Ascending aorta (tissue), 2 donors: ENCODE measurements at regions not wholly inside any gene's neighbourhood (a gene's known extent, or its start where the extent isn't known, plus 50 kb on each side); places are given as distances from the start of the nearest gene placed in this dataset.
A peak's percentile ranks its signal among the peaks of the same experiment; 100 is the strongest.

ENCODE experiments used
- DNase-seq, 2 donors: peaks; one replicate each; pipeline ENCODE4 v3.0.0-alpha.2; 2019; ENCODE audit warnings: low spot score in 2 of 2
- H3K27ac ChIP-seq, 2 donors: fragments of 200-600 bp; sonication (generic); one replicate each; pipeline ENCODE4 v1.5.1; 2016 to 2017; ENCODE audit warnings: mild to moderate bottlenecking in 1 of 2
- H3K27me3 ChIP-seq: fragments of 200-600 bp; sonication (generic); one replicate; pipeline ENCODE4 v1.5.1; 2017
- H3K36me3 ChIP-seq, 2 donors: fragments of 200-600 bp; sonication (generic); one replicate each; pipeline ENCODE4 v1.5.1; 2016
- H3K4me1 ChIP-seq, 2 donors: fragments of 200-600 bp; sonication (generic); one replicate each; pipeline ENCODE4 v1.5.1; 2016 to 2017; ENCODE audit warnings: mild to moderate bottlenecking in 1 of 2
- H3K4me3 ChIP-seq, 2 donors: fragments of 200-600 bp; sonication (generic); one replicate each; pipeline ENCODE4 v1.5.1; 2016 to 2017; ENCODE audit warnings: mild to moderate bottlenecking in 1 of 2
- H3K9me3 ChIP-seq, 2 donors: fragments of 200-600 bp; sonication (generic); one replicate each; pipeline ENCODE4 v1.5.1; 2016
- intact Hi-C: fragments of 100-400 bp; cut with DNase I; formaldehyde crosslinking; loops from one replicate; pipeline ENCODE4 v1.15.1; 2023
- TF ChIP-seq, protein P1 (sequence below), 3 experiments: fragments of 200-600 bp in 2 of 3; fragments of 450-650 bp in 1 of 3; sonication (generic) in 2 of 3; IDR thresholded peaks; one replicate each; pipeline ENCODE4 v1.5.1; 2016 to 2019; ENCODE audit warnings: antibody characterized with exemption in 3 of 3, mild to moderate bottlenecking in 1 of 3, moderate library complexity in 1 of 3

DNA sequence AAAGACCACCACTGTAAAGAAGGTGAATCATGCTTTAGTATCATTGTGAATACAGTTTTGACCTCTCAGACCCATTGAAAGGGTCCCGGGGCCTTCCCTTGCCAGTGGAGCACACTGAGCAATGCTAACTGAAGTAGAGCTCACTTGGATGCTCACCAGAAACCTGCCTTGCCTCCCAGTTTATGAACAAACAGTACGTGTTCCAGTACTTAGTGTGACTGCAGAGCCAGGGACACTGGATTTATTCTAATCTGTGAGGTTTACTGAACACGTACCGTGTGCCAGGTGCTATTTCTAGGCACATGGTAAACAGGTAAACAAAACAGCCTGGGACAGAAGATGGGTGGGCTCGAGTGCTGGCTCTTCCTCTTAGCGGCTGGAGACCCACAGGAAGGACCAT lies 79.6 kb downstream of the FOXL1 start:
- Histone ChIP-seq H3K4me1 (peaks cover 0 to 4% of the 10 kb centered on the region in 2 donors), H3K9me3 (no peaks in the 10 kb centered on the region), H3K36me3 (peaks cover 0 to 4% of the 10 kb centered on the region in 2 donors), H3K4me3 (no peak overlapping the region), H3K27ac (peak overlapping the region in 1 of 2 donors; percentile 2), H3K27me3 (no peaks in the 10 kb centered on the region)
- intact Hi-C loops = no loop called here
- TF ChIP-seq, protein P1, sequence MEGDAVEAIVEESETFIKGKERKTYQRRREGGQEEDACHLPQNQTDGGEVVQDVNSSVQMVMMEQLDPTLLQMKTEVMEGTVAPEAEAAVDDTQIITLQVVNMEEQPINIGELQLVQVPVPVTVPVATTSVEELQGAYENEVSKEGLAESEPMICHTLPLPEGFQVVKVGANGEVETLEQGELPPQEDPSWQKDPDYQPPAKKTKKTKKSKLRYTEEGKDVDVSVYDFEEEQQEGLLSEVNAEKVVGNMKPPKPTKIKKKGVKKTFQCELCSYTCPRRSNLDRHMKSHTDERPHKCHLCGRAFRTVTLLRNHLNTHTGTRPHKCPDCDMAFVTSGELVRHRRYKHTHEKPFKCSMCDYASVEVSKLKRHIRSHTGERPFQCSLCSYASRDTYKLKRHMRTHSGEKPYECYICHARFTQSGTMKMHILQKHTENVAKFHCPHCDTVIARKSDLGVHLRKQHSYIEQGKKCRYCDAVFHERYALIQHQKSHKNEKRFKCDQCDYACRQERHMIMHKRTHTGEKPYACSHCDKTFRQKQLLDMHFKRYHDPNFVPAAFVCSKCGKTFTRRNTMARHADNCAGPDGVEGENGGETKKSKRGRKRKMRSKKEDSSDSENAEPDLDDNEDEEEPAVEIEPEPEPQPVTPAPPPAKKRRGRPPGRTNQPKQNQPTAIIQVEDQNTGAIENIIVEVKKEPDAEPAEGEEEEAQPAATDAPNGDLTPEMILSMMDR (IDR thresholded peaks at IDR 0.05) = no peak
- DNase-seq = no peak

DNA sequence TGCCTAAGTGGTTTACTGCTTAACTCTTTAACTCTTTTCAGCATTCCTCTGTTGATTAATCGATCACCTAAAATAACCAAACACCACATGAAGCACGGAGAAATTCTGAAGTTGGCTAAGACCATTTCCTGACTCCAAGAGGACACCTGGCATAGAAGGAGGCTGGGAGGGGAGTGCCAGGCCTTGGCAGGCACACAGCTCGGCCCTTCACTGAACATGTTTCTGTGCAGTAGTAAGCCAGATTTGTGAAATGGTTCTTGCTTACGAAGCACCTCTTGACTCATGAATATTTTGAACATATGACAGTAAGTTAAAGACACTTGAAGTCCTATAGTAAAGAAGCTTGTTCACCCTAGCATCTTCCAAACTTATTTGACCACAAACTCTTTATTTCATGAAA lies 82.3 kb downstream of the FOXL1 start:
- peaks cover 0 to 4% of the 10 kb centered on the region in 2 donors for H3K36me3 ChIP-seq
- peak overlapping the region; percentile 29 to 64 for H3K27ac ChIP-seq
- TF ChIP-seq, protein P1 (IDR thresholded peaks at IDR 0.05) = no peak
- H3K4me3 ChIP-seq = no peak overlapping the region
- H3K9me3 ChIP-seq = no peaks in the 10 kb centered on the region
- no peaks in the 10 kb centered on the region for H3K27me3 ChIP-seq
- DNase-seq = peak in 1 of 2 donors; percentile 71
- intact Hi-C loops = loop anchor here (5.0 to 10.0 kb wide), 2 partner anchors 402 to 544 kb away; no protein-coding TSS in a partner anchor
- H3K4me1 ChIP-seq = peaks cover 3 to 20% of the 10 kb centered on the region in 2 donors

DNA sequence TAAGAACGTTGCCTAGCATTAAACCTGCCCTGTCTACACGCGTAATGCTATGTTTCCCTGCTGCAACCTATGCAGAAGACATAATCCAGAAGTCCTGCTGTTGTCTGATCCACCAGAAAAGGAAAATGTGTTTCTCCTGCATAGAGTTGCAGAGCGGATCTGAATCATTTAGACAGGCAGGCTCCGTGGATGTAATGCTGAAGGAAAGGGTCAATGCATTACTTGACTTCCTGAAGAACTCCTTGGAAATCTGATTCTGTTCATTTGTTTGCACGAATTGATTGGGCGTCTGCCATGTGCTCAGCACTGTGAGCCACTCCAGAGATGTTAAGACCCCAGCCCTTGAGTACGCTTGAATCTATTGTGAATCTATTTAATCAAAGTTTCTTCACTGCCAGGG lies 83.4 kb downstream of the FOXL1 start:
- Histone ChIP-seq H3K4me1 (peaks cover 3 to 28% of the 10 kb centered on the region in 2 donors), H3K27ac (peak overlapping the region; percentile 49 to 64), H3K9me3 (no peaks in the 10 kb centered on the region), H3K4me3 (no peak overlapping the region), H3K36me3 (peaks cover 0 to 4% of the 10 kb centered on the region in 2 donors), H3K27me3 (no peaks in the 10 kb centered on the region)
- intact Hi-C loops = loop anchor here (5.0 to 10.0 kb wide), 2 partner anchors 401 to 543 kb away; no protein-coding TSS in a partner anchor
- TF ChIP-seq, protein P1 (IDR thresholded peaks at IDR 0.05) = no peak
- no peak for DNase-seq

DNA sequence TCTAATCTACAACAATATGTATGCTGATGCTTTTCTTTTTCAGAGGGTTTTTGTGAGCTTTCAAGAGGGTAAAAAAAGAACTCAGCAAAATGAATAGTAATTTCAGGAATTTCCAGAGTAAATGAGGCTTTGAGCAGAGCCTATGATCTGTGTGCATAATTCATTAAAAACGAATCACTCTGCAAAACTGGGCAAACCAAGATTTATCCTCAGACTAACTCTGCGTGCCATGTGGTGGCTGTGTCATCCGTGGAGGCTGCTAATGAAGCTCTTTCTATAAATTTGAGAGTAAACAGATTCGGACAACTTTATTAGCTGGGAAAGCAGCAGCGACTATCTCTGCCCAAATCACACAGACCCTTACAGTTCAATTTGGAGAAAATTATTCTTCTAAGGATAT lies 83.8 kb downstream of the FOXL1 start:
- intact Hi-C loops = loop anchor here (5.0 to 10.0 kb wide), 2 partner anchors 400 to 543 kb away; no protein-coding TSS in a partner anchor
- no peaks in the 10 kb centered on the region for H3K27me3 ChIP-seq
- no peak overlapping the region for H3K4me3 ChIP-seq
- no peak for DNase-seq
- peak overlapping the region in 1 of 2 donors; percentile 24 for H3K27ac ChIP-seq
- peaks cover 3 to 28% of the 10 kb centered on the region in 2 donors for H3K4me1 ChIP-seq
- no peaks in the 10 kb centered on the region for H3K9me3 ChIP-seq
- TF ChIP-seq, protein P1 (IDR thresholded peaks at IDR 0.05) = no peak
- peaks cover 0 to 4% of the 10 kb centered on the region in 2 donors for H3K36me3 ChIP-seq

DNA sequence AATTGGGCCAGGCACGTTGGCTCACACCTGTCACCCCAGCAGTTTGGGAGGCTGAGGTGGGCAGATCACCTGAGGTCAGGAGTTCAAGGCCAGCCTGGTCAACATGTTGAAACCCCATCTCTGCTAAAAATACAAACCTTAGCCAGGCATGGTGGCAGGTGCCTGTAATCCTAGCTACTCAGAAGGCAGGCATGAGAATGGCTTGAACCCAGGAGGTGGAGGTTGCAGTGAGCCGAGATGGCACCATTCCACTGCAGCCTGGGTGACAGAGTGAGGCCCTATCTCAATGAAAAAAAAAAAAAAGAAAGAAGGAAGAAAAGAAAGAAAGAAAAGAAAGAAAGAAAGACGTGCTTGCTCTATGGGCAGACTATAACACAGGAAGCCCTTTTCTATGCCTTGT lies 84.4 kb downstream of the FOXL1 start:
- peaks cover 0 to 4% of the 10 kb centered on the region in 2 donors for H3K36me3 ChIP-seq
- intact Hi-C loops = loop anchor here (5.0 to 10.0 kb wide), 2 partner anchors 400 to 542 kb away; no protein-coding TSS in a partner anchor
- peak overlapping the region in 1 of 2 donors; percentile 24 for H3K27ac ChIP-seq
- peaks cover 3 to 28% of the 10 kb centered on the region in 2 donors for H3K4me1 ChIP-seq
- no peaks in the 10 kb centered on the region for H3K9me3 ChIP-seq
- TF ChIP-seq, protein P1 (IDR thresholded peaks at IDR 0.05) = no peak
- no peak overlapping the region for H3K4me3 ChIP-seq
- no peaks in the 10 kb centered on the region for H3K27me3 ChIP-seq
- no peak for DNase-seq
